ENCODE measurements at regions not wholly inside any gene's neighbourhood (a gene's known extent, or its start where the extent isn't known, plus 50 kb on each side); places are given as distances from the start of the nearest gene placed in this dataset.
"Not testable (repeated sequence)": the region's sequence is repeated elsewhere in the genome, so short reads cannot be mapped to it uniquely, and the experiment has no call there.

DNA sequence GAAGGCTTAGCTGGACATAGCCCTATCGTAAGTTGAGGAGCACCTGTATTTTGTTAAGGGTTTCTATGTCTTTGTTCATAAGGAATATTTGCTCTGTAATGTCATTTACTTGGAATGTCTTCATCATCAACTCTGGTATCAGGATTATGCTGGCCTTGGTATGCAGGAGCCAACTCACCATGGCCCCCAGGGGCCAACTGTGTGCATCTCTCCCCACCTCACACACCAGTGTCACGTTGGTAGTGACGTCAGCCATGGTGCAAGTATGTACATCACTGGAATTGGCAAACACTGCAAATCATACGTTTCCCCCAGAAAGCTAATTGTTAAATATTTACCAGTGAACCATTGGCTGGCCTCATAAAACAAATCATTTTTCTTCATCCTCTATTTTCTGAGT lies 70.8 kb downstream of the YTHDF1 start:
- DNase-seq (ENCODE audit: low read depth in 3 of 3, low spot score in 1 of 3), result no peak

DNA sequence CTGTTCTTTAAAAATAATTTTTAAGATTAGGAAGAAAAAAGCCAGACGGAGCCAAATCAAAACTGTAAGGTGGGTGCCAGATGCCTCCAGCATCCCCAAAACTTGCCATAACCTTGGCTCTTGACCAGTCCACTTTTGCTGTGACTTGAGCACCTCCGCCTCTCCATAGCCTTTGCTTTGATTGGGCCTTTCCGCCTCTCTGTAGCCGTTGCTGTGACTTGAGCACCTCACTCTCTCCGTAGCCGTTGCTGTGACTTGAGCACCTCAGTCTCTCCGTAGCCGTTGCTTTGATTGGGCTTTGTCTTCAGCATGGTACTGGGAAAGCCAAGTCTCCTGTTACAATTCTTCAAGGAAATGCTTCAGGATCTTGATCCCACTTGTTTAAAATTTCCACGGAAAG lies 73.0 kb downstream of the YTHDF1 start:
- DNase-seq (ENCODE audit: low read depth in 3 of 3, low spot score in 1 of 3), result no peak

DNA sequence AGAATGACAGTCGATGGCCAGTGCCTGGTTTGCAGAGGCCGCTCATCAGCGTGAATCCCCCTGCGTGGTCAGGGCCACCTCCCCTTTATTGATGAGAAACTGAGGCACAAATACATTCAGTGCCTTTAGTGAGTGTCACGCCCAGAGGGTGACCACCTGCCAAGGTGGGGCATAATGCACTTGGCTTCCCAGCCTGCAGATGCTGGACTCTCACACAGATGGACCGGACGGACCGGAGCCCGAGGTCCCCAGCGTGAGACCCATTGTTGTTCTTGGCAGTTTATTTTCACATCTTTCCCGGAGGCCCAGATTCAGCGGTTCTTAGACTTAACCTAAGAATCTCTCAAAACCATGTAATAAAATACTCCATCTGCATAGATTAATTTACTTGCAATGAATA lies 74.4 kb downstream of the YTHDF1 start:
- DNase-seq (ENCODE audit: low read depth in 3 of 3, low spot score in 1 of 3), result no peak

DNA sequence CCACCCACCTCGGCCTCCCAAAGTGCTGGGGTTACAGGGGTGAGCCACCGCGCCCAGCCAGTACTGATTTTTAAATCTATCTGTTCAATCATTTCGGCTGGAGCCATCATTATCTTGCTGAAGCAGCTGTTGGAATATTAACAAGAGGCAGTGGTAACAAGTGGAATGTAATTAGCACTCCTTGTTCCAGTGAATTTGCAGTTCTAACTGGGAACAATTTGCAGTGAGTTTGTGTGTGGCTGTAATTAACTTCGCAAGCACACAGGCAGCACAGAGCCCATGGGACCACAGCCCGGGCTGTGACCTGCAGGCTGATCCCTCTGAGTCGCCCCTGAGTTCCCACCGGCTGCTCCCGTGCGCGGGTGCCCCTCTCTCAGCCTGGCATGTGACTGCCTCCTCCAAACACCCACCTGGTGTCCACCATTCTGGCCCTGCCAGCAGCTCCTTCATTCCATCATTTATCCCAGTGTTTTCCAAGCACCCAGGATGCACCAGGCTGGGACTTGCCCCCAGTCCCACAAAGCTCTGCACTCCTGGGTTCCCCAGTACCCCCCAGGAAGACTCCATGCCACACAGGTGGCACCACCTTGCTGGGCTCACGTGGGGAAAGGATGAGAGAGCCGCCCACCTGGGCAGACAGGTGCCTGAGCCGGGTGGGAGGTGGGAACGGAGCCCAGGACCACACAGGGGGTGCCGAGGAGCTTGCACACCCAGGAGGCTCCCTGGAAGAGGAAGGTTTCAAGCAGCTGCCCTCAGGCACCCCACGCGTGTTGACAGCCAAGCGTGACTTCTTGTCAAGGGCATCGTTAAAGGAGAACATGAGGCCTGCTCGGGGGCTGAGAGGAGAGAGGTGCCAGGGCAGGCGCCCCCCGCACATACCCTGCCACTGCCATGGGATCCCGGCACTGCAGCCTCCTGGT lies 75.2 kb downstream of the YTHDF1 start:
- no peak for DNase-seq (ENCODE audit: low read depth in 3 of 3, low spot score in 1 of 3)

DNA sequence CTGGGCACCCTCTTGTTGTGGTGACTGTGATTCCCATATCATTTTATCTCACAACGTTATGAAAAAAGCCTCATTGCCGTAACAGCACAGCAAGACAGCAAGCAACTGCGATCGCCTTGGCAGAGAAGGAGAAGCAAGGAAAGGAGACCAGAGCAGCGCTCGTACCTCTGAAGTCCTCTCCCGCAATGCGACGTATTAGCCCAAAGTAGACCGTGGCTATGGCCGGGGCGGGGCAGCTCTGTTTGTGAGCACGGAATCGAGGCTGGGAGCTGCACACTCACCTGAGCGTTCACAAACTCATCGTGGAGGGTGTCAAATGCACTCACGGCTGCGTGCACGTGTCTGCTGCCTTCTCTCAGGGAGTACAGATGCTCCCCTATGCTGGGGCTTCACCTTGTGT lies 76.1 kb downstream of the YTHDF1 start:
- DNase-seq (ENCODE audit: low read depth in 3 of 3, low spot score in 1 of 3), result no peak

DNA sequence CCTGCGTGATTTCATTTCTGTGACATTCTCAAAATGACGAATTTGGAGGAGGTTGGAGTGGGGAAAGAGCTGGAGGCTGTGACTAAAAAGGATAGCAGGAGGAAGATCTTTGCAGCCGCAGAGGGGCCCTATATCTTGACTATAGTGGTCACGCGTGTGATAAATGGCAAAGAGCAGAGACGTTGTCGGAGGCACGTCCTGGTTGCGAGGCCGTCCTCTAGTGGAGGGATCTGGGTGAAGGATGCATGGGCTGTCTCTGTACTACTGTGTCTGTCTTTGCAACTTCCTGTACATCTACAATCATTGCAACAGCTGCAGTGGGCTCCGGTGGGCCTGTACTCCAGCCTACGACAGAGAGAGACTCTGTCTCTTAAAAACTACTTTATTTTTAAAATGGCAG lies 76.6 kb downstream of the YTHDF1 start:
- no peak for DNase-seq (ENCODE audit: low read depth in 3 of 3, low spot score in 1 of 3)

DNA sequence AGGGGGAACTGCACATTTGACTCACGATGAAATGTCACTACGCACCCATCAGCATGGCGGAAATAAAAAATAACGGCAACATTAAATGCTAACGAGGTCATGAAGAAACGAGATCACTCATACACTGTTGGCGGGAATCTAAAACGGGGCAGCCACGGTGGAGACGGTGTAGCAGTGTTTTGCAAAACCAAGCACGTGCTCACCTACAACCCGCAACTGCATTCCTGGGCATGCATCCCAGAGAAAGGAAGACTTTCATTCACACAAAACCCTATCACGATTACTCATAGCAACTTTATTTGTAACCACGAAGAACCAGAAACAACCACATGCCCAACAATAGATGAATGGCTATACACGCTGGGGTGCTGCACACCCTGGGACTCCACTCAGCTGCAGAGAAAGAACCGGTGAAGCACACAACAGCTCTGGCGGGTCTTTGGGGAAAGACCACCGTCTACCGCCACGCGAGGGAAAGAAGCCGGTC lies 77.0 kb downstream of the YTHDF1 start:
- DNase-seq (ENCODE audit: low read depth in 3 of 3, low spot score in 1 of 3), result no peak

DNA sequence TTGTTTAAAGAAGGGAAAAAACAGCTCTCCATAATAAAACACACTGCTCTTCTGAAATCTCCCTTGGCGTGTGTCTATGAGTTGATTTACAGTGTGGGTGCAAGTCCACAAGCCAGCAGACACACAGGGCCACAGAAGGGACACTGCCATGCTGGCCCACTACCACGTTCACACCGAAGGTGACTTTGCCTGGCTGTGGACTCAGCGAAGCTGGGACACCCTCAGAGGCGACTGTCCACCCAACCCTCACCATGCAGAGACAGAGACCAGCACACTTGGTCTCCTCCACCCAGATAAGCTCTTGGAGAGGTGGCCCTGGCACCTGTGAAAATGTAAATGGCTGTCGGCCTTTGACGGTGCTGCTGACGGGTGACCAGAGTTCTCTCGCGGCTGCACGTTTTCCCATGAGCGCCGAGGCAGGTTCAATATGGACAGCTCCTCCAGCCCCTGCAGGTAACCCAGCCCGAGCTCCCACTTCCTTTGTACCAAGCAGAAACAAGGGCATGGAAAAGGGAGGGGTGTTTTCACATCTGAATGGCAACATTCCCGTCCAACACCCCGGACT lies 78.0 kb downstream of the YTHDF1 start:
- no peak for DNase-seq (ENCODE audit: low read depth in 3 of 3, low spot score in 1 of 3)

DNA sequence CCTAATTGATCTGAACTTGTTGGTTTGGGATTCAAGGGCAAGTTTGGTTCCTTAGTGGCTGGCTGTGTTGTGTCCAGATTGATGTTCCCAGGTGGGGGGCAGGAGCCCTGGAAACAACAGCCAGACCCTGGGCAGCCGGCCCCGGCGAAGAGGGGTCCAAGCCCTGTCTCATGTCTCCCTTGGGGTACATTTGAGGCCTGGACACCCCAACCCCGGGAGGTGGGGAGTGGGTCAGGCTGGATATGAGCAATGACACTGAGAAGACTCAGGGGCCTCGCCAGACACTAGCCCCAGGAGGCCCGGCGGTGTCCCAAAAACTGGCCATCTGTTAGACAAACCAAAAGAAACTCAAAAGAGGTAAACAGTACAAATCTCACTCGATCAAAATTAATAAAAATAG lies 79.6 kb downstream of the YTHDF1 start:
- no peak for DNase-seq (ENCODE audit: low read depth in 3 of 3, low spot score in 1 of 3)

DNA sequence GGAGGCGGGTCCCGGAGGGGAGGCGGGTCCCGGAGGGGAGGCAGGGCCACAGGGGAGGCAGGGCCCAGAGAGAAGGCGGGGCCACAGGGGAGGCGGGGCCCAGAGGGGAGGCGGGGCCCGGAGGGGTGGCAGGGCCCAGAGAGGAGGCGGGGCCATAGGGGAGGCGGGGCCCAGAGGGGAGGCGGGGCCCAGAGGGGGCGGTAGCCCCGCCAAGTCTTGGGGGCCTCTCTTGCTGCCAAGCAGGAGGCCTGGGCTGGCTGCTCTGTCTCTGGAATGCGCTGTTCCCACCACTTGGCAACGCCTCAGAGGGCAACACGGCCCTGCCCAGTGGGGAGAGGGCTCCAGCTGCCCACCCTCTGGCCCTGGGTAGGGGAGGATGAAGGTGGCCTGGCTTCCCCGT lies 80.5 kb downstream of the YTHDF1 start:
- DNase-seq (ENCODE audit: low read depth in 3 of 3, low spot score in 1 of 3), result no peak

DNA sequence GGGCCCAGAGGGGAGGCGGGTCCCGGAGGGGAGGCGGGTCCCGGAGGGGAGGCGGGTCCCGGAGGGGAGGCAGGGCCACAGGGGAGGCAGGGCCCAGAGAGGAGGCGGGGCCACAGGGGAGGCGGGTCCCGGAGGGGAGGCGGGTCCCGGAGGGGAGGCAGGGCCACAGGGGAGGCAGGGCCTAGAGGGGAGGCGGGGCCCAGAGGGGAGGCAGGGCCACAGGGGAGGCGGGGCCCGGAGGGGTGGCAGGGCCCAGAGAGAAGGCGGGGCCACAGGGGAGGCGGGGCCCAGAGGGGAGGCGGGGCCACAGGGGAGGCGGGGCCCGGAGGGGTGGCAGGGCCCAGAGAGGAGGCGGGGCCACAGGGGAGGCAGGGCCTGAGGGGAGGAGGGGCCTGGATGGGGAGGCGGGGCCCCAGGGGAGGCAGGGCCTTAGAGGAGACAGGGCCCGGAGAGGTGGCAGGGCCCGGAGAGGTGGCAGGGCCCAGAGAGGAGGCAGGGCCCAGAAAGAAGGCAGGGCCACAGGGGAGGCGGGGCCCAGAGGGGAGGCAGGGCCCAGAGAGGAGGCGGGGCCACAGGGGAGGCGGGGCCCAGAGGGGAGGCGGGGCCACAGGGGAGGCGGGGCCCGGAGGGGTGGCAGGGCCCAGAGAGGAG lies 81.1 kb downstream of the YTHDF1 start:
- DNase-seq (ENCODE audit: low read depth in 3 of 3, low spot score in 1 of 3), result not testable (repeated sequence)

DNA sequence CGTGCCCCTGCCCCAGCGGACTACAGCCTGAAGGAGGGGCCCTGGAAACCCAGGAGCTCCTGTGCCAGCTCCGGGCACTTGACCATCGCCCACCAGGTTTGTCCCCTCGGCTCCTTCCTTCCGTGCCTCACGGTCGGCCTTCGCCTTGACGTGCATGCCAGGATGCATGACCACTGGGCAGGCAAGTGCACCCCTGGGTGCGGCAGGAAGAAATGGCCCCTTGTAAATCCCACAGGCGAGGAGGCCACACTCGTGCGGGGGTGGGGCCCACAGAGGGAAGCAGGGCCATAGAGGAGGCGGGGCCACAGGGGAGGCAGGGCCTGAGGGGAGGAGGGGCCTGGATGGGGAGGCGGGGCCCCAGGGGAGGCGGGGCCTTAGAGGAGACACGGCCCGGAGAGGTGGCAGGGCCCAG lies 81.7 kb downstream of the YTHDF1 start:
- DNase-seq (ENCODE audit: low read depth in 3 of 3, low spot score in 1 of 3), result no peak

DNA sequence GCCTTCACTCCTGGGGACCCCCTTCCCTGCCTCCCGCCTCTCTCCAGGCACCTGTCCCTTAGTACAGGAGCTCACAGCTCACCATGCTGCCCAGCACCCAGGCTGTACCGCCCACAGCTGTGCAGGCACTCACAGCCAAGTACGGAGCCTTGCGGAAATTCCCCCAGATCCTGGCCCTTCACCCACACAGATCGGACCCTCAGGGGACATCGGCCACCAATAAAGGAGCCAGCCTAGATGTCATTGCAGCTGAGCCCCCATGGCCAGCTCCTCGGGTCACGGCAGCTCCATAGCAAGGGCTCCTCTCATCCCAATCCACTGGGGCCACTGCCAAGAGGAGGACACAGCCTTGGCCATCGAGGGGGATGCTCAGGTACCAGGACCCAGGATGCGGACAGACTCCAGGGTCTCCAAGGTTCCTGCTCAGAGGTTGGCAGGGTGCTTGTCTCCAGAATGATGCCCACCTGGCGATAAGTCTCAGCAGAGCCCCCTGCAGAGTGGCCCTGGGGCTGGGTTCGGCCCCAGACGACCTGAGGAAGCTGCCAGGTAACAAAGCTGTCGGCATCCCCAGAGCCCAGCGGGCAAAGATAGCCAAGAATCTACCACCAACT lies 82.3 kb downstream of the YTHDF1 start:
- no peak for DNase-seq (ENCODE audit: low read depth in 3 of 3, low spot score in 1 of 3)

DNA sequence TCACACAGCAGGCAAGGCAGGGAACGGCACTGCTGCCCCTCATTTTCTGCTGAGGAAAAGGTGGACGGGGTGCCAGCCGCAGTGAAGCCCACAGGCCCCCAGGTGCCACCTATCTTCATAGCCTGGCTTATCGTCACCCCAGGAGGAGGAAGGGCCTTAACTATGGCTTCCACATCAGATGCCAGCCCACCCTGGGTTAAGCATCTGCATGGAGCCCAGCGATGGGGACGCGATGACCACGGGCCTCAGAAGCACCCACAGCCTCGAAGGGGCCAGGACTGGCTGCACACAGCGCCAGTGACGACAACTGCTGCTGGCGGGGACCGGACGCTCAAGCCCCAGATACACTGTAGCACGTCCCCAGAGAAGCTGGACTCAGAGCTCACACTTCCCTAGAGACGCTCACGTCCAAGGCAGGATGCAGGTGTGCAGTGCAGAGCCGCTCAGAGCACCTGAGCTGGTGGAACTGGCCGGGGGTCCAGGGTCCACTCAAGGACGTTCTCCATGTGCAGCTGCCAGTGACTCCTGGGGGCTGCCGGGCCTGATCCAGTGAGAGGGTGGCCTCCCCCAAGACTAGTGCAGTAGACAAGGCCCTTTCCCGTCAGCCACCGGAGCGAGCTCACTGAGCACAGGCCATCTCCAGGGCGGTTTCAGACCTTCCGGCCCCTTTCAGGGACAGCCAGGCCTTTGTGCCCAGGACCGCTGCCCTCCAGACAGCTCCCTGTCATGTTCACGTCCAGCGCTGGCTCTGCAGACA lies 83.0 kb downstream of the YTHDF1 start:
- DNase-seq (ENCODE audit: low read depth in 3 of 3, low spot score in 1 of 3), result no peak

DNA sequence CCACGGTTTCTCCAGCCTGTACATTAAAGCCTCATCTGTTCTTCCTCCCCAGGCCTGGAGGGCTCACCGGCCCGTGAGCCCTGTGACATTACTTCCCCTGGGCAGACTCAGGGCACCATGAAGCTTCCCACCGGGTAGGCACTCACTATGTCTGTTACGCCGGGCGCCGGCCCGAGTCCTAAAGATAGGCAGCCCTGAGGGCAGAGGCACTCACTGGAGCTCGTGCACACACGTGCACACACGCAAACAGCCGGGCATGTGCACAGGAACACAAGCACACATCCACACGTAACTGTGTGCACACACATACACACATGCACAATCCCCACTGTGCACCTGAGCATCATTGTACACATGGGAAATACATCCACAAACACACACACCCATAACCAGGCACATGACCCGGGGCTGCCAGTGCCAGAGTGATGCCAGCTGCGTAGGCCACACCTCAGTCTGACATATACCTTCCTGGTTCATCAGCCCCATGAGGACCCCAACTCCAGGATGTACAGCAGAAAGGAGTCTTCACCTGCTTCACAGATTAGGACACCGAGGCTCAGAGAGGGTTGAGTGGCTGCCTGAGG lies 83.7 kb downstream of the YTHDF1 start:
- DNase-seq (ENCODE audit: low read depth in 3 of 3, low spot score in 1 of 3), result no peak

DNA sequence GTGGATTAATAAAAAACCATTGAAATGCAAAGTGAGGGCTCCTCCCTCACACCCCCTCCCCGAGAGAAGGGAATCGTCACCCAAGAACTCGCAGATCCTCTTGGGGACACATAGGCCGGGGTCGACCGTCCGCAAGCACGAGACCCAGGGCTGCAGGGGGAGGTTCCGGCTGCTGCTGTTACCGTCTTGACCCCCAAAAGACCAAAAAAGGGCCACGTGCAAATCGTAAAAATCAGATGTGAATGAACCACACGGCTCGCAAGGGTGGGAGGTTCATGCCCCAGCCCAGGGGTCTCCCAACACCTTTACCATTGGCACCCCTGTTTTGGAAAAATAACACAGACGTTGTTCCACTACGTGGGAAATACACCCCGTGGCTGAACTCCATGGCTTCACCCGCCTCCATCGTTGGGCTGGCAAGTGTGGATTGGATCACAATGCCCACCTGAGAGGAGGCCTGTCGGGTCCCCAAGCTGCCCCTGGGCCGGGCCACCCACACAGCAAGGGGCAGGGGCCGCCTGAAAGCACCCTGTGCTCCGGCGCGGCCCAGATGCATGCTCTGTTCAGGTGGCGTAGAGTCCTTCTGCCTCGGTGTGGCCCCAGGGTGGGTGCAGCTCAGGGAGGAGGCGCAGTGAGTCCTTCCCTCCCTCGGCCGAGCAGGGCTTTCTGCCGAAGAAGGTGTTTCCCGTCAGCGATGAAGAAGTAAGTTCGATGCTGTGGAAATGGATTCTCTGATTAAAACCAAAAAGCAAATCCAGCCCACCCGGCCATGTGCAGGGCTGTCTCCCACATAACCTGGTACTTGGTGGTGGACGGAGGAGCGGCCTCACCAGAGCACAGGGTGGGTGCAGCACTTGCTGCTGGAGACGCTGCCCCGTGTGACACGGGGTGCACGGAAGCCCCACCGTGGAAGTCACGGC lies 85.0 kb downstream of the YTHDF1 start:
- no peak for DNase-seq (ENCODE audit: low read depth in 3 of 3, low spot score in 1 of 3)

DNA sequence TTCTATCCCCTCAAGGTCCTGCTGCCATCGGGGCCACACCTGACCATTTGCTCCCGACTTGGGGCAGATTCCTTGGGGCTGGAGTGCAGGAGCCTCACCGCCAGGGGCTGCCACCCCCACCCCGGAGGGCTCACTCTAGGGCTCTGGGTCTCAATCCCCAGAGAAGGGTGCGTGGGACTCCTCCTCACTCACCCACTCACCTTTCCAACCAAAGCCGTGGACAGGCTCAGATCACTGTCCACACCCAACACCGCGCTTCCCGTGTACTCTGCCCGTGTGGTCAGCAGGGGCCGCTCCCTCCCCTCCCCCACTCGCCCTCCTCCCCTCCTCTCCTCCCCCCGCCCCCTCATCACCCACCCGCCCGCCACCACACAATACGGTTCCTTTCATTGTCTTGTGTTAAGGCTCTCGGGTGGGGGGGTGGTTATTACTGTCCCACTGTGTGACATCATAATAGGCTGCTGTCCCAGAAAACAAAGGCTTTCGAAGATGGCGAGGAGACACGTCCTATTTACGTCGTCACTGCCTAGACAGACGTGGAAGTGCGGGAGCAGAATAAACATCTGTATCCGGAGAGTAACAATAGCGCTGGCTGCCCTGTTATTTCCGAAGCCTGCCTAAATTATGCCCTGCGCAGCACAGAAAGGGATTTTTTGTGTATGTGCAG lies 85.8 kb downstream of the YTHDF1 start:
- DNase-seq (ENCODE audit: low read depth in 3 of 3, low spot score in 1 of 3), result no peak

DNA sequence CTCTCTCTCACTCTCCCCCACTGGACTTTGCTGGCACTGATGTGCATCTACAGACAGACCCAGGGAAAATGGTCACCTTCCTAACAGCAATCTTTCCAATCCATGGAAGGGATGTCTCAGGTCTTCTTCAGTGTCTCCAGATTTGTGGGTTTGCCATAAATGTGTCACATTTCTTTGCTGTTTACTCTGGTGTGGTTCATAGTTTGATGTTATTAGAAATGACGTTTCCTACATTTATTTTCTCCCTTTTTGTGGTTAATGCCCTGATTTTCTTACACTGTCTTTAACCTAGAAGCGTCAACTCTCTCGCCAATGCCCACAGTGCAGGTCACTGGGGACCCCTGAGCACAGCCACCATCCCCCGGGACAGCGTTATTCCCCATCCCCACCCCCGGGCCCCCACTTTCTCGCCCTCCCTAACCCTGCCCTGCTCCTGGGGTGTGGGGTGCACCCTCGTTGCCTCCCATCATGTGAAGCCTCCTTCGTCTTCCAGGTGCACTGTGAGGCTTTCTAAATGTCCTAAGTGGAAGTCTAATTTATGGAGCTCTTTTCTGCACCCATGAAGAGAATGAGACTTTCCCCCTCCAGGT lies 86.5 kb downstream of the YTHDF1 start:
- no peak for DNase-seq (ENCODE audit: low read depth in 3 of 3, low spot score in 1 of 3)

DNA sequence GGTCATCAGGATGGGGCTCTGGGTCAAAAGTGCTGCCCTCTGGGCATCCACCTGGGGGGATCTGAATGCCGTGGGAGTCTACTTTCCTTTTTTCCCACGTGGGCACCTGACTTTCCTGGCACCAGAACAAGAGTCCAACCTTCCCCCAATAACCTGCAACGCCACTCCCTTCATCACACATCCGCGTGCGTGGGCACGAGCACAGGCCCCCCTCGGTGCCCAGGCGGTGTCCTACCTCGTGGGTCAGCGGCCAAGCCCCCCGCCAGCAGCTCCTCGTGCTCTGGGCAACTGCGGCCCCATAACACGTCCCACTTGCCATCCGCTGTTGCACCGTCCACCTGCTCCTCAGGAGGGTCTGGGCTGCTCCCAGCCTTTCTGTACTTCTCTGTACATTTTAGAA lies 87.0 kb downstream of the YTHDF1 start:
- DNase-seq (ENCODE audit: low read depth in 3 of 3, low spot score in 1 of 3), result no peak

All from stimulated activated CD4-positive, alpha-beta T cell treated with anti-CD3 and anti-CD28 coated beads, TNF-alpha, amount 100 ng/mL, for 1 hour (primary cell).